HEK293T (cell line): ENCODE measurements at regions not wholly inside any gene's neighbourhood (a gene's known extent, or its start where the extent isn't known, plus 50 kb on each side); places are given as distances from the start of the nearest gene placed in this dataset.

Experiments
- BHLHE40 ChIP-seq: fragments of 450-650 bp; IDR thresholded peaks from 2 replicates; pipeline ENCODE4 v1.6.1; 2016; ENCODE audit warnings: mild to moderate bottlenecking, moderate library complexity, borderline replicate concordance
- SUZ12 ChIP-seq: fragments of 450-650 bp; IDR thresholded peaks from 2 replicates; pipeline ENCODE4 v1.6.1; 2016; ENCODE audit warnings: mild to moderate bottlenecking
- TARDBP ChIP-seq: fragments of 450-650 bp; IDR thresholded peaks from 2 replicates; pipeline ENCODE4 v1.6.1; 2016
- ZNF384 ChIP-seq: fragments of 450-650 bp; IDR thresholded peaks from 2 replicates; pipeline ENCODE4 v1.6.1; 2016

DNA sequence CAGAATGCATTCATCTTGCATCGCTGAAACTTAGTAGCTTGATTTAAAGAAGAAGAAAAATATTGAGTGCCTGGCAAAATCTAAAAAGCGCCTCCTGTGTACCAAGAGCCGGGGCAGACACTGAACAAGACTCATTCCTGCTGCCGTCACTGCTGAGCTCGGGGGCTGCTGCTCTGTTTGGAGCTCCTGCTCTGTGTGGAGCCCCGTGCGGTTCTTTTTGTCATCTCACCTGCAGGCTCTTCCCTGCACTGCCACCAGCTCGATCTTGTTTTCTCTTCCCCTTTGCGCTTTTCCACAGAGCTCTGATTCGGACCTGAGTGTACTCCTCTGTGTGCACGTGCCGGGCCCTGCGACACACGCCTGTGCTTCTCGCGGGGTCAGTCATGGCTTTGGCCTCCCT, 462.1 kb upstream of the DPP6 start:
- TF ChIP-seq BHLHE40 (no peak), ZNF384 (no peak), SUZ12 (no peak), TARDBP (no peak)
